WERI-Rb-1 (cell line): ENCODE measurements at regions not wholly inside any gene's neighbourhood (a gene's known extent, or its start where the extent isn't known, plus 50 kb on each side); places are given as distances from the start of the nearest gene placed in this dataset.

ENCODE experiments used
- DNase-seq: peaks from one replicate; pipeline ENCODE4 v3.0.0-alpha.2; 2020
- H3K27ac ChIP-seq: fragments of 250-450 bp; sonication (Bioruptor Pico); 2 replicates; pipeline ENCODE4 v1.5.1; 2020; ENCODE audit warnings: mild to moderate bottlenecking, moderate library complexity
- H3K27me3 ChIP-seq: fragments of 250-450 bp; sonication (Bioruptor Pico); 2 replicates; pipeline ENCODE4 v1.5.1; 2021; ENCODE audit warnings: mild to moderate bottlenecking, low read depth, moderate library complexity; ENCODE audit not compliant: insufficient read depth, severe bottlenecking
- H3K36me3 ChIP-seq: fragments of 250-450 bp; sonication (Bioruptor Pico); 2 replicates; pipeline ENCODE4 v1.5.1; 2020; ENCODE audit warnings: mild to moderate bottlenecking, moderate library complexity
- H3K4me3 ChIP-seq: 2 replicates; pipeline ENCODE4 v1.5.1; 2011; ENCODE audit warnings: low read depth, mild to moderate bottlenecking, control low read depth, low read length
- H3K9me3 ChIP-seq: fragments of 250-450 bp; sonication (Bioruptor Pico); 2 replicates; pipeline ENCODE4 v1.5.1; 2021; ENCODE audit warnings: mild to moderate bottlenecking, moderate library complexity; ENCODE audit not compliant: severe bottlenecking
- CTCF ChIP-seq: IDR thresholded peaks from 2 replicates; pipeline ENCODE4 v1.5.1; 2011; ENCODE audit warnings: low read depth, mild to moderate bottlenecking, control low read depth, inconsistent platforms, low read length

DNA sequence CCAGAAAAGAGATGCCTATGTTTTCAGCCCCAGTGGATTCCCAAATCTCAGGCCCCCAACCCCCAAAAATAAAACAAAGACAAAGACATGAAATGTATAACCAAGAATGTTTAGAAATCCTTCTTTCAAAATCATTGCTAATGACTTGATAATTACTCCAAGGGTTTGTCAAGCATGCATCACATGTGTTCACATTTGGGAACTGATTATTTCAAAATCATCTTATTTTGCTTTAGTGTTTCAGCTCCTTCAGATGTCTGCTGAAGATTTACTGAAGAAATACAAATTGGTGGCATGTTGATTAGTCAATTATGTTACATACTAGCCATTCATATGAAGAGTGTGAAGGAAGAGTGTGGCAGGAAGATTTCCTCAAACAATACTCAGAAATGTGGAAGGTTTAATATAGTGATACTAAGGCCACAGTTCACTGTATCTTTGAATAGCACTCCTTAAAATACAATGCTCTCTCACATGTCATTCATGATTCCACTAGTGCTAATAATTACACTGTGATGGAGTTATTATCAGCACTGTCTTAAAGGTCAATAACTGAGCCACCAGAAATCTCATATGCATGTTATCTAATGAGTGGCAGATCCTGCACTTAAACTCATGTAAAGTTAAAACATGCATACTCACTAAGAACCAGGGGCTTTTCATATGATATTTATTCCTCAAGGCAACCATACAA lies 134.5 kb upstream of the TGFBR2 start:
- H3K9me3 ChIP-seq: no peaks in the 10 kb centered on the region
- H3K27me3 ChIP-seq: no peaks in the 10 kb centered on the region
- no peaks in the 10 kb centered on the region for H3K36me3 ChIP-seq
- no peak overlapping the region for H3K27ac ChIP-seq
- TF ChIP-seq CTCF: no peak
- H3K4me3 ChIP-seq: no peak overlapping the region
- no peak for DNase-seq

DNA sequence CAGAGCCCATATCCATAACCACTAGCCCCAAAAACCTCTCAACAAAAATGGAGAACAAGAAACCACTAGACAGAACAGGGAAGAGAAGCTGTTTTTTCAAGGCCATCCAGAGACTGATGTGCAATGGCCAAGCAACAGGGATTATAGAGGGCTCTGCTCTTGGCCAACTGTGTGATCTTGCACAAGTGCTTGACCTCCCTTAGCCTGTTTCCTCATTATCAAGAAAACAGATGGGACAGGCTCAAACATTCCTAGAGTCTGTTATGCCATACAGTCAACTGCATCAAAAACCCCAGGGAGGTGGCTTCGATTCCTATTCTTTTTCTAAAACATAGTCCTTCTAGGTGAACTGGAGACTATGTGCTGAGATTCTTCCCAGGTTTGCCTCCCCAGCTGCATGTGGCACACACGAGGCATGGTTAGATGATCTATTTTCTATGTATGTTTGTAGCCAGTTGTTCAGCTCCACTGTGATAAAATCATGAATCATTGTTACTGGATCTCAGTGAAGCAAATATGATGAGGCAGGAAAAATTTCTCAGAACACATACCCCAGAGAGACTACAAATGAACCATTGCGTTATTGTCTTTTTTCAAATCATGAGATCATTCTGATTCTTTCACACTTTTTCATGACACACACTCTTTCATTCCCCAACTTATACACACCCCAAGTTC lies 132.9 kb upstream of the TGFBR2 start:
- TF ChIP-seq CTCF: no peak

GRCh38 chr3:30474371-30474770 lies 132.0 kb upstream of the TGFBR2 start:
- no peak for TF ChIP-seq CTCF
- Histone ChIP-seq H3K27ac (no peak overlapping the region), H3K36me3 (no peaks in the 10 kb centered on the region), H3K27me3 (no peaks in the 10 kb centered on the region), H3K4me3 (no peak overlapping the region), H3K9me3 (no peaks in the 10 kb centered on the region)
- DNase-seq: no peak

More for the DNA sequence above, 132.9 kb upstream of the TGFBR2 start:
- H3K27me3 ChIP-seq: no peaks in the 10 kb centered on the region
- no peak overlapping the region for H3K4me3 ChIP-seq
- no peaks in the 10 kb centered on the region for H3K36me3 ChIP-seq
- no peak overlapping the region for H3K27ac ChIP-seq
- no peaks in the 10 kb centered on the region for H3K9me3 ChIP-seq
- DNase-seq: no peak

DNA sequence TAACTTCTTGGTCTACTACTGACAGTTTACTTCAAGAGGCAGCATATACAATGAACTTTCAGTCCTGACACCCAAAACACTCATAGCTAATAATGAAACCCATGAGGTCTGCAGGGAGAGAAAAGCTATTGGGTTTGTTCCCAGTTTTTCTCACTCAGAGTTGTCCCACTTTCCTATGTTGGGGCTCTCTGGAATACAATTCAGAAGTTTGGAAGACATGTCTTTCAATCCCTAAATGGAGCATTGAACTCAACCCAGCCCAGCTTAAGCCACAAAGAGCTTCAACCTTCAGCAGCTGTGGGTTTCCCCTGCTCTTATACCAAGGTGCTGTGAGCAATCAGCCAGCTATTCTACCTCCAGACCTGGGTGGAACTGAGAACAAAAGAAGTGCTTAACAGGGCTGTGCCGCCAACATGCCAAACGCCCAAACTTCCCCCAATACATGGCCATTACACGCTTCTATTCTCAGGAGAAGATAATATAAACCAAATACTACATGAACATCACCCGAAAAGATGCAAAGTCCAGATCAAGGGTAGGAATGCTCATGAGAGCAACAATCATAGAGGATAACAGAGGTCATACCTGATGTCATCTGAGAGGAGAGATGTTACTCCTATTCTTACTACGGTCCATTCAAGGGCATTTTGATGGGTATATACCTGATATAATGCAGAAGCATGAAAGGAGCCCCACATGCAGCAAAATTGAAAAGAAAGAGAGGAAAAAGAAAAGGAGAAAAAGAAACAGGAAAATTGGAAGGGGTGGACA lies 131.2 kb upstream of the TGFBR2 start:
- DNase-seq: no peak
- no peak overlapping the region for H3K4me3 ChIP-seq
- H3K9me3 ChIP-seq: no peaks in the 10 kb centered on the region
- no peak for TF ChIP-seq CTCF
- H3K36me3 ChIP-seq: no peaks in the 10 kb centered on the region
- no peaks in the 10 kb centered on the region for H3K27me3 ChIP-seq
- no peak overlapping the region for H3K27ac ChIP-seq

GRCh38 chr3:30475809-30476178 lies 130.6 kb upstream of the TGFBR2 start:
- H3K4me3 ChIP-seq: no peak overlapping the region
- no peaks in the 10 kb centered on the region for H3K27me3 ChIP-seq
- no peak for DNase-seq
- H3K27ac ChIP-seq: no peak overlapping the region
- no peaks in the 10 kb centered on the region for H3K9me3 ChIP-seq
- H3K36me3 ChIP-seq: no peaks in the 10 kb centered on the region
- no peak for TF ChIP-seq CTCF
